Mesendoderm (in vitro differentiated cells): ENCODE measurements at regions not wholly inside any gene's neighbourhood (a gene's known extent, or its start where the extent isn't known, plus 50 kb on each side); places are given as distances from the start of the nearest gene placed in this dataset.

ENCODE experiments used
- DNase-seq: peaks from one replicate; pipeline ENCODE4 v3.0.0; 2013
- H2AK5ac ChIP-seq: 2 replicates; pipeline ENCODE4 v1.6.1; 2013; ENCODE audit warnings: low read length, inconsistent platforms
- H2BK120ac ChIP-seq: 2 replicates; pipeline ENCODE4 v1.6.1; 2013; ENCODE audit warnings: low read depth, mild to moderate bottlenecking, low read length, moderate library complexity, mixed read lengths
- H2BK15ac ChIP-seq: replicated peaks from 2 replicates; pipeline ENCODE4 v1.6.1; 2013; ENCODE audit warnings: low read depth, mild to moderate bottlenecking, moderate library complexity
- H2BK5ac ChIP-seq: 2 replicates; pipeline ENCODE4 v1.6.1; 2013; ENCODE audit warnings: low read length, inconsistent platforms
- H3K18ac ChIP-seq: 2 replicates; pipeline ENCODE4 v1.6.1; 2013; ENCODE audit warnings: mild to moderate bottlenecking, low read length, mixed read lengths
- H3K23ac ChIP-seq: one replicate; pipeline ENCODE4 v1.6.1; 2013; ENCODE audit warnings: low read length
- H3K27ac ChIP-seq: 2 replicates; pipeline ENCODE4 v1.5.1; 2013; ENCODE audit warnings: low read depth, mild to moderate bottlenecking, inconsistent platforms, low read length, moderate library complexity
- H3K27me3 ChIP-seq: 2 replicates; pipeline ENCODE4 v1.6.1; 2013; ENCODE audit warnings: low read length, control low read depth, mild to moderate bottlenecking, inconsistent platforms; ENCODE audit not compliant: insufficient read depth, poor library complexity
- H3K36me3 ChIP-seq: 2 replicates; pipeline ENCODE4 v1.6.1; 2013; ENCODE audit warnings: low read length, inconsistent platforms; ENCODE audit not compliant: control insufficient read depth, insufficient read depth
- H3K4ac ChIP-seq: one replicate; pipeline ENCODE4 v1.6.1; 2013; ENCODE audit warnings: low read depth, mild to moderate bottlenecking, low read length, moderate library complexity
- H3K4me1 ChIP-seq: 2 replicates; pipeline ENCODE4 v1.6.1; 2013; ENCODE audit warnings: low read depth, low read length, inconsistent platforms; ENCODE audit not compliant: control insufficient read depth
- H3K4me2 ChIP-seq: 2 replicates; pipeline ENCODE4 v1.6.1; 2013; ENCODE audit warnings: low read length
- H3K4me3 ChIP-seq: 2 replicates; pipeline ENCODE4 v1.5.1; 2013; ENCODE audit warnings: mild to moderate bottlenecking, low read length
- H3K56ac ChIP-seq: one replicate; pipeline ENCODE4 v1.6.1; 2013; ENCODE audit warnings: low read length
- H3K79me1 ChIP-seq: 2 replicates; pipeline ENCODE4 v1.6.1; 2013; ENCODE audit warnings: low read length, inconsistent platforms
- H3K79me2 ChIP-seq: 2 replicates; pipeline ENCODE4 v1.6.1; 2013; ENCODE audit warnings: mild to moderate bottlenecking, low read length; ENCODE audit not compliant: control insufficient read depth, insufficient read depth
- H3K9ac ChIP-seq: 2 replicates; pipeline ENCODE4 v1.6.1; 2013; ENCODE audit warnings: low read length, inconsistent platforms
- H4K5ac ChIP-seq: one replicate; pipeline ENCODE4 v1.6.1; 2013; ENCODE audit warnings: low read length
- H4K8ac ChIP-seq: one replicate; pipeline ENCODE4 v1.6.1; 2013; ENCODE audit warnings: low read depth, mild to moderate bottlenecking, control low read depth, low read length, moderate library complexity
- WGBS: extraction: QIAGEN DNeasy Blood & Tissue Kit; methylation state at CpG from one replicate; pipeline ENCODE4 v1.1.7; 2013; ENCODE audit warnings: low lambda C conversion rate, missing lambda C conversion rate; ENCODE audit not compliant: insufficient coverage; ENCODE audit errors: extremely low coverage; 5-methylcytosine and 5-hydroxymethylcytosine counted together

DNA sequence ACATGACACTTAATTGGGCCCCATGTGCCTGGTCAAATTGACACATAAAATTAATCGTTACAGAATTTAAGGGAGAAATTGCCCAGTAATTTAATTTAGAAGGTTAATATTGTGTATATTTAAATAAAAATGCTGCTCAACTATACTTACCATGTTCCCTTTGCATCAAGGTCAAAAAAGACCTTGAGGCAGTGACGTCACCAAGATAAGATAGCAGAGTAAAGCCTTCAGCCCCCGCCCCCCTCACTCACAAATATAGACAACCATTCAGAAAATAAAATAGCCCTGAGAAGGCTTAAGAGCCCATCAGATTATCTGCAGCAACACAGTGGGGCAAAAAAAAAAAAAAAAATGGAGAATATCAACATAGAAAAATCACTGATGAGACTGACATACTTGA lies 785.7 kb downstream of the CCDC85A start:
- DNase-seq: no peak
- Histone ChIP-seq H3K79me2 (no peaks in the 10 kb centered on the region), H3K4me3 (no peak overlapping the region), H3K79me1 (no peaks in the 10 kb centered on the region), H3K4me1 (no peaks in the 10 kb centered on the region), H3K9ac (no peak overlapping the region), H3K56ac (no peak overlapping the region), H3K4ac (no peak overlapping the region), H4K5ac (no peak overlapping the region), H2AK5ac (no peak overlapping the region), H3K23ac (no peak overlapping the region), H3K4me2 (no peak overlapping the region), H2BK120ac (no peak overlapping the region), H3K27ac (no peak overlapping the region), H3K27me3 (no peaks in the 10 kb centered on the region), H2BK15ac (no peak overlapping the region), H4K8ac (no peak overlapping the region), H3K36me3 (no peaks in the 10 kb centered on the region), H3K18ac (no peak overlapping the region), H2BK5ac (no peak overlapping the region)
- no CpG with 5 or more reads among the region's 3 CpGs for WGBS

DNA sequence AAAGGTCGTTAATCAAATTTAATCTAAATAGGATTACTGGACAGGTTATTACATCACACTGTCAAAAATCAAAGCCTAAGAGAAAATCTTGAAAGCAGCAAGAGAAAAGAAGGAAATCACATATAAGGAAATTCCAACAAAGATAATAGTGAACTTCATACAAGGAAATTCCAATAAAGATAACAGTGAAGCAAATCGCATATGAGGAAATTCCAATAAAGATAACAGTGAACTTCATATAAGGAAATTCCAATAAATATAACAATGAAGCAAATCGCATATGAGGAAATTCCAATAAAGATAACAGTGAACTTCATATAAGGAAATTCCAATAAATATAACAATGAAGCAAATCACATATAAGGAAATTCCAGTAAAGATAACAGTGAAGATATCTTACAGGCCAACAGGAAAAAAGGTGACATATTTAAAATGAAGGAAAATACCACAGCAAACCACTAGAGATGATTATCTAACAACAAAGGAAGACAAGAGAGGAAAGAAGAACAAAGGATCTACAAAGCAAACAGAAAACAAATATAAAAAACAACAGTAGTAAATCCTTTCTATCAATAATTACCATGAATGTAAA lies 787.7 kb downstream of the CCDC85A start:
- WGBS: no CpG with 5 or more reads among the region's 3 CpGs
- no peak overlapping the region for H3K18ac ChIP-seq

DNA sequence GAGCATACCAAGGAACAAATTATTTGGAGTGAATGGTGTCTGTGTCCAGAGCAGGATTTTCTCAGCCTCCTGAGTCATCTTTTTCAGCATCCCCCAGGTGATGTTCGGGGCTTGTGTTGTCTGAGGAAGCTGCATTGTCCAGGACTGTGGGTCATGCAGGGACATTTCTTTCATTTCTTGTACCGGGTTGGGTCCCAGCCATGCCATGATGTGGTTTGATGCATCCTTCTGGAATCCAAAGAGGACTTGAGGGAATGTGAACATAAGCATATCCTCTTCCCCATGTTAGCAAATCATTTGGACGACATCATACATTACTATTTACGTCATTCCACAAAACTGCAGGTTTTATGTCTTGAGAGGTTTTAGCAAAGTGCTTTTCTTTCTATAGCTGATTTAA lies 797.8 kb downstream of the CCDC85A start:
- Histone ChIP-seq H3K36me3 (no peaks in the 10 kb centered on the region), H3K4me1 (no peaks in the 10 kb centered on the region), H2BK15ac (no peak overlapping the region), H3K9ac (no peak overlapping the region), H3K4me2 (no peak overlapping the region), H3K23ac (no peak overlapping the region), H2AK5ac (no peak overlapping the region), H3K4me3 (no peak overlapping the region), H3K79me1 (no peaks in the 10 kb centered on the region), H2BK5ac (no peak overlapping the region), H3K27ac (no peak overlapping the region), H3K18ac (no peak overlapping the region), H3K27me3 (no peaks in the 10 kb centered on the region), H4K5ac (no peak overlapping the region), H3K4ac (no peak overlapping the region), H4K8ac (no peak overlapping the region), H2BK120ac (no peak overlapping the region), H3K79me2 (no peaks in the 10 kb centered on the region), H3K56ac (no peak overlapping the region)
- no CpG with 5 or more reads among the region's 4 CpGs for WGBS
- no peak for DNase-seq

More for the DNA sequence above, 787.7 kb downstream of the CCDC85A start:
- no peak overlapping the region for H3K4ac ChIP-seq
- no peak overlapping the region for H2BK15ac ChIP-seq
- DNase-seq: peak; percentile 46
- no peak overlapping the region for H4K5ac ChIP-seq
- H4K8ac ChIP-seq: no peak overlapping the region
- no peaks in the 10 kb centered on the region for H3K27me3 ChIP-seq
- H3K56ac ChIP-seq: no peak overlapping the region
- no peak overlapping the region for H3K4me2 ChIP-seq
- H3K4me3 ChIP-seq: no peak overlapping the region
- no peak overlapping the region for H2BK120ac ChIP-seq
- H3K79me1 ChIP-seq: no peaks in the 10 kb centered on the region
- H3K79me2 ChIP-seq: no peaks in the 10 kb centered on the region
- no peaks in the 10 kb centered on the region for H3K4me1 ChIP-seq
- no peak overlapping the region for H3K27ac ChIP-seq
- H3K9ac ChIP-seq: no peak overlapping the region
- H3K36me3 ChIP-seq: no peaks in the 10 kb centered on the region
- no peak overlapping the region for H3K23ac ChIP-seq
- H2AK5ac ChIP-seq: no peak overlapping the region
- H2BK5ac ChIP-seq: no peak overlapping the region

DNA sequence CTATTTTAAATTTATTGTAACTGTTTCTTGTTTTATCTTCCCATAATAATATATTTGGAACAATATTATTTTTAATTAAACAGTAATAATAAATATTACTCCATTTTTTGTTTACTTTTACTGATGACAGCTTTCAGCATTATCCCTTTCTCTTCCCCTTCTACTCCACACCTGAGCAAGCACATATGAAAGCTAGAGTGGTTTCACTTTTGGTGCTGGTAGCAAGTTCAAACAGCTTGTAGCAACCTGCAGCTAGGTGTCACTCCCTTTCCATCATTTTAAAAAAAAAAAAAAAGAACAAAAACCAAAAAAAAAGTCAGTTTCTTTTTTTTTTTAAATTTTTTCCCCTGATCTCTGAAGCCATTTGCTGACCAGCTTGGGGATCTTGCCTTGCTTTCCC lies 801.8 kb downstream of the CCDC85A start:
- H3K4ac ChIP-seq: no peak overlapping the region
- H3K23ac ChIP-seq: no peak overlapping the region
- H3K27me3 ChIP-seq: no peaks in the 10 kb centered on the region
- no peak overlapping the region for H3K27ac ChIP-seq
- H3K36me3 ChIP-seq: no peaks in the 10 kb centered on the region
- no peaks in the 10 kb centered on the region for H3K4me1 ChIP-seq
- H3K18ac ChIP-seq: no peak overlapping the region
- no peak overlapping the region for H3K56ac ChIP-seq
- no peak for DNase-seq
- no peak overlapping the region for H4K5ac ChIP-seq
- H3K79me2 ChIP-seq: no peaks in the 10 kb centered on the region
- H4K8ac ChIP-seq: no peak overlapping the region
- H3K79me1 ChIP-seq: no peaks in the 10 kb centered on the region
- no peak overlapping the region for H3K4me3 ChIP-seq
- H2BK15ac ChIP-seq: no peak overlapping the region
- no peak overlapping the region for H2BK5ac ChIP-seq
- no peak overlapping the region for H2BK120ac ChIP-seq
- H3K9ac ChIP-seq: no peak overlapping the region
- no peak overlapping the region for H3K4me2 ChIP-seq
- no peak overlapping the region for H2AK5ac ChIP-seq

DNA sequence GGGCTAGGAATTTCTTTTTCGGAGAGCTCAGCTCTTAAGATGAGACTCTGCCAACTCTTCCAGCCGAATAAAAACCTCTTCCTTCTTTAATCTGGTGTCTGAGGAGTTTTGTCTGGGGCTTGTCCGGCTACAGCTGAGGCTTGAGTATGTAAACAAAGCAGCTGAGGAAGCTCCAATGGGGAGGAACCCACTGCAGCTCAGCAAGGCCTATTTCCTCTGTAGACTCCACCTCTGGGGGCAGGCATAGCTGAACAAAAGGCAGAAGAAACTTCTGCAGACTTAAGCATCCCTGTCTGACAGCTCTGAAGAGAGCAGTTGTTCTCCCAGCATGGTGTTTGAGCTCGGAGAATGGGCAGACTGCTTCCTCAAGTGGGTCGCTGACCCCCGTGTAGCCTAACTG lies 838.7 kb downstream of the CCDC85A start:
- H2BK120ac ChIP-seq: no peak overlapping the region
- H3K23ac ChIP-seq: no peak overlapping the region
- no peak overlapping the region for H3K4ac ChIP-seq
- no peak overlapping the region for H3K9ac ChIP-seq
- H4K8ac ChIP-seq: no peak overlapping the region
- no peak overlapping the region for H2BK15ac ChIP-seq
- H3K4me2 ChIP-seq: no peak overlapping the region
- H3K4me3 ChIP-seq: no peak overlapping the region
- no peaks in the 10 kb centered on the region for H3K79me2 ChIP-seq
- H3K4me1 ChIP-seq: no peaks in the 10 kb centered on the region
- no peaks in the 10 kb centered on the region for H3K36me3 ChIP-seq
- no peak overlapping the region for H2AK5ac ChIP-seq
- H3K56ac ChIP-seq: no peak overlapping the region
- WGBS: no CpG with 5 or more reads among the region's 6 CpGs
- no peak overlapping the region for H3K18ac ChIP-seq
- DNase-seq: peak; percentile 5
- H3K79me1 ChIP-seq: no peaks in the 10 kb centered on the region
- H3K27me3 ChIP-seq: no peaks in the 10 kb centered on the region
- no peak overlapping the region for H4K5ac ChIP-seq
- no peak overlapping the region for H3K27ac ChIP-seq
- H2BK5ac ChIP-seq: no peak overlapping the region

DNA sequence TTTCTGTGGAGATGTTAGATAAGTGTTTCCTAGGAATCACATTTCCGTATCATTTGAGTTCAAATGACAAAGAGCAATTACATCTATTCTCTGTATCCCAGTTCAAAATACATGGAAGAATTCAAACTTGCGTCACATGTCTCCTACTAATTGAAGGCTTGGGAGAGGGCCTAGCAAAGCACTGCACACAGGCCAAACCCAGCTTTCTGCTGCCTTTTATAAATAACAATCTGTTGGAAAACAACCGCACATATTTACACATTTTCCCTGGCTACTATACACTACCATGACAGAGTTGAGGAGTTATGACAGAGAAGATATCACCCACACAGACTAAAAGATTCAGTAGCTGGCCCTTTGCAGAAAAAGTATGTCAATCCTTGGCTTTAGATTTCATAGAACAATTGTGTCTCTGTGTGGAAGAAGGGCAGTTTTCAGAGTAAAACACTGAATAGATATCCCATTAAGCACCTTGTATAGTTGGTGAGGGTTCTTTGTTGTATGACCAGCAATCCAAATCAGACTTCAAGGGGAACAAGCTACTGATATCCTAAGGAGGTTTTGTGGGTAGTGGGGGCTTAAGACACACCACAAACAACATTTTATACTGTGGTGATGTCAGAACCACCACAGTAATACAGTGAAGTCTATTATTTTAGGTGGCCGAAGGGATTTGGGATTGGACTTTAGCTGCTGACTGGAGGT lies 861.3 kb downstream of the CCDC85A start:
- H2BK5ac ChIP-seq: no peak overlapping the region
- DNase-seq: no peak

More for the DNA sequence above, 861.3 kb downstream of the CCDC85A start:
- H3K4me1 ChIP-seq: no peaks in the 10 kb centered on the region
- H3K4ac ChIP-seq: no peak overlapping the region
- H2AK5ac ChIP-seq: no peak overlapping the region
- H3K56ac ChIP-seq: no peak overlapping the region
- no peak overlapping the region for H2BK120ac ChIP-seq
- H3K18ac ChIP-seq: no peak overlapping the region
- no peaks in the 10 kb centered on the region for H3K79me1 ChIP-seq
- no peaks in the 10 kb centered on the region for H3K27me3 ChIP-seq
- no peak overlapping the region for H3K4me3 ChIP-seq
- H3K36me3 ChIP-seq: no peaks in the 10 kb centered on the region
- H4K5ac ChIP-seq: no peak overlapping the region
- no peak overlapping the region for H3K27ac ChIP-seq
- no peak overlapping the region for H3K9ac ChIP-seq
- no CpG with 5 or more reads among the region's 4 CpGs for WGBS
- no peak overlapping the region for H3K4me2 ChIP-seq
- no peak overlapping the region for H3K23ac ChIP-seq
- no peaks in the 10 kb centered on the region for H3K79me2 ChIP-seq
- H2BK15ac ChIP-seq: no peak overlapping the region
- H4K8ac ChIP-seq: no peak overlapping the region
